Heart left ventricle (tissue), 13 donors: ENCODE measurements at regions not wholly inside any gene's neighbourhood (a gene's known extent, or its start where the extent isn't known, plus 50 kb on each side); places are given as distances from the start of the nearest gene placed in this dataset.

Source experiments
- CTCF ChIP-seq, 12 donors: fragments of 200-600 bp; sonication (generic) in 4 of 12; IDR thresholded peaks; one replicate each; pipeline versions ENCODE4 v1.5.0 to v1.8.0; 2018 to 2022; ENCODE audit warnings: antibody characterized with exemption in 12 of 12, mild to moderate bottlenecking in 5 of 12
- POLR2A ChIP-seq, 2 donors: fragments of 450-650 bp; IDR thresholded peaks; one replicate each; pipeline ENCODE4 v1.6.1; 2017; ENCODE audit warnings: antibody characterized with exemption in 2 of 2, mild to moderate bottlenecking in 2 of 2, moderate library complexity in 2 of 2
- donor health status: ischemic (EF 13 %, LVEDD 7.1; RV severe dilation, severe dysfunction).
- donor health status: DM: no; HTN: yes; CAD: no.
- donor health status: DM: no; HTN: no; CAD: no.
- donor health status: ischemic (EF 25% LVEDD 6.9; RV normal size, moderate dysfunction).
- donor health status: ischemic (EF 25% LVEDD 5.7; RV mildly dilated, moderate dysfunction).
- donor health status: ischemic (EF 35%, LVEDD 5.7; RV mildly dilated, moderate dysfunction).
- donor health status: nonischemic (EF 11% LVEDD 7.7; RV severe dilation, severe dysfunction).
- donor health status: DM: yes; HTN: yes; CAD: no.
- donor health status: PGD.
- donor health status: ischemic (EF 29% LVEDD 5.4; RV normal size, mild dysfunction).
- donor health status: nonischemic (EF 23%, LVEDD 6.1; RV moderate dilation, normal function).

- TF ChIP-seq CTCF (IDR thresholded peaks at IDR 0.05) (no peak), POLR2A (IDR thresholded peaks at IDR 0.05) (no peak)
Measured at GRCh38 chr2:41902897-41903296, 144.9 kb upstream of the PKDCC start.
